ENCODE measurements at regions not wholly inside any gene's neighbourhood (a gene's known extent, or its start where the extent isn't known, plus 50 kb on each side); places are given as distances from the start of the nearest gene placed in this dataset.

DNA sequence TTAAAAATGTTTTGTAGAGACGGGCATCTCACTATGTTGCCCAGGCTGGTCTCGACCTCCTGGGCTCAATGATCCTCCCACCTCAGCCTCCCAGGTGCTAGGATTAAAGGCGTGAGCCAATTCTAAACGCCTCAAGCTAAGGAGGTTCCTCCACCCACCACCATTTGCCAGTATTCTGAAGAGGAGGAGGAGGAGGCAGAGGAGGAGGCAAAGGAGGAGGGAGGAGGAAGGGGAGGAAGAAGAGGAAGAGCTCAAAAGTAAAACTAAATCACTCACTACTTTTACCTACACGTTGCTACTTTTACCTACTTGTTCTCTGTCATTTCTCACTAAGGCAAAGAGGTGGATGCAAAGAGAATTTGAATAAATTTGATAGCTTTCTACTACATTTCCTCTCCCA is 63.6 kb upstream of the ARID1B start:
- H3K27ac ChIP-seq (ENCODE audit: low read depth in 1 of 2, low read length in 1 of 2), result no peak overlapping the region
- H3K36me3 ChIP-seq (ENCODE audit: control insufficient read depth in 4 of 4, insufficient read depth in 4 of 4, low read length in 4 of 4), result no peaks in the 10 kb centered on the region
- TF ChIP-seq, protein P1, sequence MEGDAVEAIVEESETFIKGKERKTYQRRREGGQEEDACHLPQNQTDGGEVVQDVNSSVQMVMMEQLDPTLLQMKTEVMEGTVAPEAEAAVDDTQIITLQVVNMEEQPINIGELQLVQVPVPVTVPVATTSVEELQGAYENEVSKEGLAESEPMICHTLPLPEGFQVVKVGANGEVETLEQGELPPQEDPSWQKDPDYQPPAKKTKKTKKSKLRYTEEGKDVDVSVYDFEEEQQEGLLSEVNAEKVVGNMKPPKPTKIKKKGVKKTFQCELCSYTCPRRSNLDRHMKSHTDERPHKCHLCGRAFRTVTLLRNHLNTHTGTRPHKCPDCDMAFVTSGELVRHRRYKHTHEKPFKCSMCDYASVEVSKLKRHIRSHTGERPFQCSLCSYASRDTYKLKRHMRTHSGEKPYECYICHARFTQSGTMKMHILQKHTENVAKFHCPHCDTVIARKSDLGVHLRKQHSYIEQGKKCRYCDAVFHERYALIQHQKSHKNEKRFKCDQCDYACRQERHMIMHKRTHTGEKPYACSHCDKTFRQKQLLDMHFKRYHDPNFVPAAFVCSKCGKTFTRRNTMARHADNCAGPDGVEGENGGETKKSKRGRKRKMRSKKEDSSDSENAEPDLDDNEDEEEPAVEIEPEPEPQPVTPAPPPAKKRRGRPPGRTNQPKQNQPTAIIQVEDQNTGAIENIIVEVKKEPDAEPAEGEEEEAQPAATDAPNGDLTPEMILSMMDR (IDR thresholded peaks at IDR 0.05; ENCODE audit: control extremely low read depth, extremely low read depth), result no peak
- H3K4me3 ChIP-seq, result no peak overlapping the region
- ATAC-seq (ENCODE audit: insufficient read depth, low FRiP score) (no peak), DNase-seq (no peak)
- WGBS, 2 donors, result 85 to 87% methylated on average over 5 of the region's 5 CpGs
- H3K9me3 ChIP-seq (ENCODE audit: control insufficient read depth in 4 of 4, insufficient read depth in 3 of 4, low read length in 3 of 4), result no peaks in the 10 kb centered on the region
- H3K27me3 ChIP-seq (ENCODE audit: control insufficient read depth in 3 of 3, insufficient read depth in 3 of 3, low read length in 2 of 3), result no peaks in the 10 kb centered on the region
- H3K4me1 ChIP-seq (ENCODE audit: control insufficient read depth in 5 of 5, insufficient read depth in 5 of 5, low read length in 5 of 5), result peaks cover 0 to 4% (median 0%) of the 10 kb centered on the region in 5 donors
- H3K9ac ChIP-seq (ENCODE audit: insufficient read depth in 1 of 2, low read length in 2 of 2), result no peak overlapping the region

DNA sequence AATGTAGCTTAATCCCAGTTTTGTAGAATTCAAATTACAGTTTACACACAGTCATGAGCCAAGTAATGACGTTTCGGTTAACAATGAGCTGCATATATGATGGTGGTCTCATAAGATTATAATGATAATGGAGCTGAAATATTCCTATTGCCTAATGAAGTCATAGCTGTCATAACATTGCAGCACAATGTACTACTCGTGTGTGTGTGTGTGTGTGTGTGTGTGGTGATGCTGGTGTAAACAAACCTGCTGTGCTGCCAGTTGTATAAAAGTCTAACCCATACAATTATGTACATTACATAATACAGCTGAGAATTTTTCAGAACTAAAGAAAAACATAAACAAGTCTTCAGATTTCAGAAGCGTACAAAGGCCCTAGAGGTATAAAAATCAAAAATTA is 66.7 kb upstream of the ARID1B start:
- Histone ChIP-seq H3K4me3 (no peak overlapping the region), H3K36me3 (ENCODE audit: control insufficient read depth in 4 of 4, insufficient read depth in 4 of 4, low read length in 4 of 4) (no peaks in the 10 kb centered on the region), H3K27ac (ENCODE audit: low read depth in 1 of 2, low read length in 1 of 2) (no peak overlapping the region), H3K27me3 (ENCODE audit: control insufficient read depth in 3 of 3, insufficient read depth in 3 of 3, low read length in 2 of 3) (no peaks in the 10 kb centered on the region), H3K9ac (ENCODE audit: insufficient read depth in 1 of 2, low read length in 2 of 2) (no peak overlapping the region), H3K9me3 (ENCODE audit: control insufficient read depth in 4 of 4, insufficient read depth in 3 of 4, low read length in 3 of 4) (no peaks in the 10 kb centered on the region), H3K4me1 (ENCODE audit: control insufficient read depth in 5 of 5, insufficient read depth in 5 of 5, low read length in 5 of 5) (peaks cover 0 to 4% (median 0%) of the 10 kb centered on the region in 5 donors)
- TF ChIP-seq, protein P1 (IDR thresholded peaks at IDR 0.05; ENCODE audit: control extremely low read depth, extremely low read depth), result no peak
- no peak for ATAC-seq (ENCODE audit: insufficient read depth, low FRiP score)
- WGBS, 2 donors, result 78 to 84% methylated on average over 4 of the region's 4 CpGs
- DNase-seq, result peak; percentile 74 to 89 (median 83)

DNA sequence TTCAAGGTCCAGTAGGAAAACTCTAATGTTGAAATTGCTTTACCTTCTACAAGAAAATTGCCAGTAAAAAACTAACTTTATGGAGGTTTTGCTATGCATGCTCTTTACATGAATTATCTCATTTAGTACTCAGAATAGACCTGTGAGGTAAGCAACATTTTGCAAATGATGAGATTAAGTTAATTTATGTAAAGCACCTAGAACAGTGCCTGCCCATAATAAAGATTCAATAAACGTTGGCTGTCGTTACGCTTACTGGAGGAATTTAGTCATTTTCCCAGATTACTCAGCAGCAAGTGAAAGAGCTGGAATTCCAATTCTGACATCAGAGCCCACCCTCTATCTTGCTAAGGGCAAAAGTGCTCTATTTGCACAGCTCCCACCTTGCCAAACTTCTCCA is 69.4 kb upstream of the ARID1B start:
- TF ChIP-seq, protein P1 (IDR thresholded peaks at IDR 0.05; ENCODE audit: control extremely low read depth, extremely low read depth), result no peak
- DNase-seq (no peak), ATAC-seq (ENCODE audit: insufficient read depth, low FRiP score) (no peak)
- Histone ChIP-seq H3K27me3 (ENCODE audit: control insufficient read depth in 3 of 3, insufficient read depth in 3 of 3, low read length in 2 of 3) (no peaks in the 10 kb centered on the region), H3K9me3 (ENCODE audit: control insufficient read depth in 4 of 4, insufficient read depth in 3 of 4, low read length in 3 of 4) (no peaks in the 10 kb centered on the region), H3K4me3 (no peak overlapping the region), H3K4me1 (ENCODE audit: control insufficient read depth in 5 of 5, insufficient read depth in 5 of 5, low read length in 5 of 5) (peaks cover 0 to 4% (median 0%) of the 10 kb centered on the region in 5 donors), H3K9ac (ENCODE audit: insufficient read depth in 1 of 2, low read length in 2 of 2) (no peak overlapping the region), H3K36me3 (ENCODE audit: control insufficient read depth in 4 of 4, insufficient read depth in 4 of 4, low read length in 4 of 4) (no peaks in the 10 kb centered on the region), H3K27ac (ENCODE audit: low read depth in 1 of 2, low read length in 1 of 2) (no peak overlapping the region)
- WGBS, 2 donors, result 92 to 99% methylated on average over 3 of the region's 3 CpGs

DNA sequence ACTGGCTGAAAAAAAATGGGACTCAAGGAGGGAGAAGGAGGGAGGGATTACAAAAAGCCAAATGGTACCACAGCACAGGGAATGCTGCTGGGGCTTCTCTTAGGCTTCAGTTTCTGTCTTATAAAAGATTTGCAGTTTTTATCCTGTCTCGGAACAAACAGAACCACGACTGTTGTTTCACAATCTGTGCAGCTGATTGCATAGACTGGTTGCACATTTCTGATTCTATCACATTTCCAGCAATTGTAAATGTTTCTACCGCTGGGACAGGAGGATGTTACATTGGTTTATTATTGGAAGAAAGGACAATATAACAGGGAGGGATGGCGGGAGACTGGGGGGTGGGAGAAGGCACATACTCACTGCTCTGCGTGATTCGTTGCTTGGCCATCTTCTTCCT is 73.5 kb upstream of the ARID1B start:
- Histone ChIP-seq H3K36me3 (ENCODE audit: control insufficient read depth in 4 of 4, insufficient read depth in 4 of 4, low read length in 4 of 4) (no peaks in the 10 kb centered on the region), H3K27me3 (ENCODE audit: control insufficient read depth in 3 of 3, insufficient read depth in 3 of 3, low read length in 2 of 3) (no peaks in the 10 kb centered on the region), H3K9me3 (ENCODE audit: control insufficient read depth in 4 of 4, insufficient read depth in 3 of 4, low read length in 3 of 4) (no peaks in the 10 kb centered on the region), H3K9ac (ENCODE audit: insufficient read depth in 1 of 2, low read length in 2 of 2) (no peak overlapping the region), H3K27ac (ENCODE audit: low read depth in 1 of 2, low read length in 1 of 2) (peak overlapping the region in 1 of 2 donors; percentile 44), H3K4me3 (no peak overlapping the region), H3K4me1 (ENCODE audit: control insufficient read depth in 5 of 5, insufficient read depth in 5 of 5, low read length in 5 of 5) (peaks cover 0 to 1% (median 0%) of the 10 kb centered on the region in 5 donors)
- ATAC-seq (ENCODE audit: insufficient read depth, low FRiP score) (no peak), DNase-seq (peak in 1 of 3 donors; percentile 52)
- 48 to 52% methylated on average over 6 of the region's 6 CpGs for WGBS, 2 donors
- TF ChIP-seq, protein P1 (IDR thresholded peaks at IDR 0.05; ENCODE audit: control extremely low read depth, extremely low read depth), result no peak
